Lower lobe of right lung (tissue), 2 donors: ENCODE measurements at regions not wholly inside any gene's neighbourhood (a gene's known extent, or its start where the extent isn't known, plus 50 kb on each side); places are given as distances from the start of the nearest gene placed in this dataset.
"Not testable (repeated sequence)": the region's sequence is repeated elsewhere in the genome, so short reads cannot be mapped to it uniquely, and the experiment has no call there.

Experiments used
- ATAC-seq, 2 donors: fragments of 200-7000 bp; cut with Tn5 transposase; one replicate each; pipeline ENCODE4 v1.9.1; 2020 to 2022; ENCODE audit warnings: mild to moderate bottlenecking in 2 of 2, moderate library complexity in 2 of 2
- DNase-seq: peaks from one replicate; pipeline ENCODE4 v3.0.0-alpha.2; 2020
- H3K27ac ChIP-seq: fragments of 200-600 bp; one replicate; pipeline ENCODE4 v1.8.0; 2022
- H3K27me3 ChIP-seq: fragments of 200-600 bp; one replicate; pipeline ENCODE4 v1.8.0; 2022; ENCODE audit warnings: low read depth
- H3K36me3 ChIP-seq: fragments of 200-600 bp; one replicate; pipeline ENCODE4 v1.8.0; 2022; ENCODE audit warnings: mild to moderate bottlenecking
- H3K4me1 ChIP-seq: fragments of 200-600 bp; one replicate; pipeline ENCODE4 v1.8.0; 2022
- H3K4me3 ChIP-seq: fragments of 200-600 bp; one replicate; pipeline ENCODE4 v1.8.0; 2022; ENCODE audit warnings: mild to moderate bottlenecking
- H3K9me3 ChIP-seq: fragments of 200-600 bp; one replicate; pipeline ENCODE4 v1.8.0; 2022
- CTCF ChIP-seq: fragments of 200-600 bp; IDR thresholded peaks from one replicate; pipeline ENCODE4 v1.8.0; 2022; ENCODE audit warnings: antibody characterized with exemption, mild to moderate bottlenecking
- intact Hi-C: fragments of 100-400 bp; cut with DNase I; formaldehyde crosslinking; loops from one replicate; pipeline ENCODE4 v1.11.0; 2022
- donor health status: DM: no; HTN: yes; CAD: no; lungs with severe emphysema.

GRCh38 chr10:109237682-109238081 is 685.6 kb downstream of the XPNPEP1 start:
- H3K27ac ChIP-seq: no peak overlapping the region
- TF ChIP-seq CTCF: no peak
- no peak overlapping the region for H3K4me3 ChIP-seq
- no peaks in the 10 kb centered on the region for H3K9me3 ChIP-seq
- no peaks in the 10 kb centered on the region for H3K27me3 ChIP-seq
- intact Hi-C loops: no loop called here
- no peaks in the 10 kb centered on the region for H3K4me1 ChIP-seq
- H3K36me3 ChIP-seq: no peaks in the 10 kb centered on the region
- no peak for ATAC-seq
- DNase-seq: no peak

GRCh38 chr10:109237050-109237449 is 686.3 kb downstream of the XPNPEP1 start:
- ATAC-seq: no peak
- no peaks in the 10 kb centered on the region for H3K4me1 ChIP-seq
- H3K9me3 ChIP-seq: no peaks in the 10 kb centered on the region
- no peaks in the 10 kb centered on the region for H3K27me3 ChIP-seq
- H3K4me3 ChIP-seq: no peak overlapping the region
- DNase-seq: no peak
- H3K27ac ChIP-seq: no peak overlapping the region
- no peaks in the 10 kb centered on the region for H3K36me3 ChIP-seq
- intact Hi-C loops: no loop called here
- no peak for TF ChIP-seq CTCF

GRCh38 chr10:109223533-109223932 is 699.8 kb downstream of the XPNPEP1 start:
- not testable (repeated sequence) for DNase-seq

GRCh38 chr10:109219935-109220605 is 703.2 kb downstream of the XPNPEP1 start:
- Histone ChIP-seq H3K27me3 (no peaks in the 10 kb centered on the region), H3K4me3 (no peak overlapping the region), H3K36me3 (no peaks in the 10 kb centered on the region), H3K9me3 (no peaks in the 10 kb centered on the region), H3K27ac (no peak overlapping the region), H3K4me1 (no peaks in the 10 kb centered on the region)
- no peak for ATAC-seq
- DNase-seq: no peak
- no peak for TF ChIP-seq CTCF
- intact Hi-C loops: no loop called here

More at GRCh38 chr10:109223533-109223932, 699.8 kb downstream of the XPNPEP1 start:
- H3K4me1 ChIP-seq, H3K9me3 ChIP-seq, intact Hi-C loops, ATAC-seq, H3K36me3 ChIP-seq, H3K27ac ChIP-seq, H3K4me3 ChIP-seq, H3K27me3 ChIP-seq: not testable (repeated sequence)

- no peaks in the 10 kb centered on the region for H3K9me3 ChIP-seq
- no peak for TF ChIP-seq CTCF
- H3K27ac ChIP-seq: no peak overlapping the region
- no peaks in the 10 kb centered on the region for H3K36me3 ChIP-seq
- no peak overlapping the region for H3K4me3 ChIP-seq
- intact Hi-C loops: no loop called here
- H3K4me1 ChIP-seq: no peaks in the 10 kb centered on the region
- no peak for DNase-seq
- no peaks in the 10 kb centered on the region for H3K27me3 ChIP-seq
- no peak for ATAC-seq
These were observed 705.1 kb downstream of the XPNPEP1 start for GRCh38 chr10:109218207-109218606.

GRCh38 chr10:109215291-109216075 is 707.8 kb downstream of the XPNPEP1 start:
- ATAC-seq (no peak), DNase-seq (no peak)
- Histone ChIP-seq H3K27me3 (no peaks in the 10 kb centered on the region), H3K4me1 (no peaks in the 10 kb centered on the region), H3K27ac (no peak overlapping the region), H3K36me3 (no peaks in the 10 kb centered on the region), H3K4me3 (no peak overlapping the region), H3K9me3 (no peaks in the 10 kb centered on the region)
- TF ChIP-seq CTCF: no peak
- intact Hi-C loops: no loop called here

- H3K36me3 ChIP-seq, H3K9me3 ChIP-seq, ATAC-seq, H3K4me3 ChIP-seq, H3K27ac ChIP-seq, H3K4me1 ChIP-seq, H3K27me3 ChIP-seq, intact Hi-C loops, DNase-seq: not testable (repeated sequence)
These were observed 708.4 kb downstream of the XPNPEP1 start for GRCh38 chr10:109214891-109215290.
